GM12891 (cell line): ENCODE measurements at regions not wholly inside any gene's neighbourhood (a gene's known extent, or its start where the extent isn't known, plus 50 kb on each side); places are given as distances from the start of the nearest gene placed in this dataset.

Experiments used
- DNase-seq: peaks from one replicate; pipeline ENCODE4 v3.0.0; 2011; ENCODE audit warnings: low spot score; ENCODE audit not compliant: insufficient read length
- FAIRE-seq: peaks from 2 replicates; lab custom pipeline; 2011; peaks lifted over from hg19 to GRCh38; lab: Jason Lieb, UNC
- PAX5 ChIP-seq: IDR thresholded peaks from 2 replicates; pipeline ENCODE4 v1.6.1; 2011; ENCODE audit warnings: low read length, moderate library complexity, mild to moderate bottlenecking; ENCODE audit not compliant: insufficient read depth, severe bottlenecking
- POLR2A ChIP-seq: IDR thresholded peaks from 2 replicates; pipeline ENCODE4 v1.6.1; 2011; ENCODE audit warnings: low read depth, low read length, control low read depth
- POLR2AphosphoS5 ChIP-seq: IDR thresholded peaks from 2 replicates; pipeline ENCODE4 v1.6.1; 2011; ENCODE audit warnings: low read depth, low read length, control low read depth
- POU2F2 ChIP-seq: IDR thresholded peaks from 2 replicates; pipeline ENCODE4 v1.6.1; 2011; ENCODE audit warnings: low read depth, mild to moderate bottlenecking, control low read depth, low read length, moderate library complexity
- SPI1 ChIP-seq: IDR thresholded peaks from 2 replicates; pipeline ENCODE4 v1.6.1; 2011; ENCODE audit warnings: low read depth, low read length, control low read depth
- TAF1 ChIP-seq: IDR thresholded peaks from 2 replicates; pipeline ENCODE4 v1.6.1; 2011; ENCODE audit warnings: low read depth, low read length, control low read depth

DNA sequence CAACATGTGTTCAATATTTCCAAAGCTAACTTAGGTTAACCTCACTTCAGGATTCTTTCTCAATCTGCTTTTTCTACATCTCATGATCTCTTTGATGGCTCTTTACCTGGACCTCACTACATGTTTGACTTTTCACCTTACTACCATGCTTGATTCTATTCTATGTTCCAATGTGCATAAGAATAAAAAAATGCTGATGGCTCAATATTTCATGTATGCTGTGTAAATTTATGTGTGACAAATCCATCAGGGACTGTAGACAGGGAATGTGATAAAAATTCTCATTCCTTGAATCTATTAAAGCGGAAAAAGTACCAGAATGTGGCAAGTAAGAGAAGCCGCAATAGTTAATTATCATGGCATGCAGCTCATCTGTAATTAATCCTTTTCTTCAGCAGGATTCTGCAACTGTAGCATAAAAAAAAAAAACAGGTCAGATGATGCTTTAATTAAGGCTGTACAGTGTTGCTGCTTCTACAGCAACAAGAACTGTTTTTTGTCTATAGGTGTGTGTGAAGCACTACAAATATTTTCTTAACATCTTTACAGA is 276.9 kb upstream of the PRKD1 start:
- DNase-seq (no peak), FAIRE-seq (no peak)
- TF ChIP-seq POLR2AphosphoS5, result no peak
- no peak for TF ChIP-seq SPI1
- no peak for TF ChIP-seq POLR2A
- no peak for TF ChIP-seq PAX5
- no peak for TF ChIP-seq TAF1
- TF ChIP-seq POU2F2, result no peak

DNA sequence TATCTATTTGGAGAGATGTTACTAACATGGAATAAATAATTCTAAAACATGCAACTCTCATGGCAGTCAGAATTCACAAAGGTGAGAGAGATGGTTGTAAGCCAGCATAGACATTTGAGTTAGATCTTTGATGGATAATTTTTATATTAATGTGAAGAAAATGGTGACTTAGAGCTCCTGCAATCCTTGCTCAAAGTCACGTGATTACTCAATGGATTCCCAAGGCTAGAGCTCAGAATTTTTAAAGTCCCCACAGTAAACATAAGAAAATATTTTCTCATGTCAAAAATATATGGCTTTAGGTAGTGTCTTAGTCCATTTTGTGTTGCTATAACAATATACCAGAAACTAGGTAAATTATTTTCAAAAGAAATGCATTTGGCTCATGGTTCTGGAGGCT is 281.5 kb upstream of the PRKD1 start:
- DNase-seq, result no peak
- no peak for FAIRE-seq
- TF ChIP-seq POU2F2 (no peak), POLR2A (no peak), POLR2AphosphoS5 (no peak), SPI1 (no peak), TAF1 (no peak), PAX5 (no peak)

DNA sequence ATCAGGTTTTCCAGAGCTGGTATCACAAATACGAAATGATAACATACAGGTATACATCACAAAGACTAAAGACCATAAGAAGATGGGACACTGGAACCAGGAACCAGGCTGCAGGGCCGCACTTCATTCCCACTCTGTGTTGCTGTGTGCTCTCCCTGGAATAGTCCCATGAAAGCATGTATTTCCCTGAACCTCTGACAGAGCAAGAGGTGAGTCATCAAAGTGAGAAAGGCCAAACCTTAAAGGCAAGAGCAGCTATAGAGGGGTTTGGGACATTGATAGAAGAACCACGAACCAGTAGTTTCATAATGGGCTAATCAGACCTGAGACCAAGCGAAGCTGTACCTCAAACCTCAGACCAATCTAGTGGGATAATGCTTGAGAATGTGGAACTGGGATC is 283.0 kb upstream of the PRKD1 start:
- TF ChIP-seq SPI1, result no peak
- TF ChIP-seq POLR2A, result no peak
- no peak for TF ChIP-seq TAF1
- no peak for TF ChIP-seq PAX5
- TF ChIP-seq POU2F2, result no peak
- TF ChIP-seq POLR2AphosphoS5, result no peak
- FAIRE-seq (no peak), DNase-seq (no peak)

DNA sequence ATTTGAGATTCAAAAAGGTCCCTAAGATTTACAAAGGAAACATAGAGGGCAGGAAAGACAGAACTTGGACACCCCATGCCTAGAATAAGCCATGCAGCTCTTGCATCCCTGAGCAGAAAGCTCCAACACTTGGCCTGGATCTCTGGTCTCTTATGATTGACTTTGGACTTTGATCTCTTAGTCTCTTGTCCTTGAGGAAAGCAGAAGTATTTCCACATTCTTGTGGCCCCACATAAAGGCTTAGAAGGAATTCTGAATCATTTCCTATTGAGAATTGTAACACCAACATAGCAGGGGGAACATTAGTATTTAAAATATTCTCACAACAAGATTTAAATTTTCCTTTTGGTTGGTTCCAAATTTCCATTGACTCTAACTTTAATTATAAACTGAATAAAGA is 283.7 kb upstream of the PRKD1 start:
- DNase-seq (no peak), FAIRE-seq (no peak)
- TF ChIP-seq POU2F2, result no peak
- no peak for TF ChIP-seq POLR2AphosphoS5
- no peak for TF ChIP-seq POLR2A
- TF ChIP-seq PAX5, result no peak
- TF ChIP-seq TAF1, result no peak
- no peak for TF ChIP-seq SPI1

DNA sequence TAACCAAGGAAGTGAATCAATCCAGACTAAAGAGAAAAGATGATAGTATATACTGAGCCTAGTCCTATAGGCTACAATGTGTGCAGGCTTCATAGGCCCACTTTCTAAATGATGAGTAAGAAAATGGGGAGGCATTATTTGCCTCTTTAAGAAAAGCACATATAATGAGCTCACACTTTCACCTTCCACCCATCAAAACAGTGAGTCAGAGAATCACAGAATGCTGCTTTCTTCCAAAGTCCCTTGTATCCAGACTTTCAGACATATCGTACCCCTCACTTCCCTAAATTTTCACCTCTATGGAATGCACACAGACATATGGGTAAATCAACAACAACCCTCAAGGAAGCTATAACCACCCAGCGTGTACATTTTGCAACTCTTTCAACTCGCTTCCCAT is 286.4 kb upstream of the PRKD1 start:
- DNase-seq (no peak), FAIRE-seq (no peak)
- TF ChIP-seq POLR2A, result no peak
- no peak for TF ChIP-seq PAX5
- TF ChIP-seq TAF1, result no peak
- no peak for TF ChIP-seq POU2F2
- TF ChIP-seq POLR2AphosphoS5, result no peak
- no peak for TF ChIP-seq SPI1

DNA sequence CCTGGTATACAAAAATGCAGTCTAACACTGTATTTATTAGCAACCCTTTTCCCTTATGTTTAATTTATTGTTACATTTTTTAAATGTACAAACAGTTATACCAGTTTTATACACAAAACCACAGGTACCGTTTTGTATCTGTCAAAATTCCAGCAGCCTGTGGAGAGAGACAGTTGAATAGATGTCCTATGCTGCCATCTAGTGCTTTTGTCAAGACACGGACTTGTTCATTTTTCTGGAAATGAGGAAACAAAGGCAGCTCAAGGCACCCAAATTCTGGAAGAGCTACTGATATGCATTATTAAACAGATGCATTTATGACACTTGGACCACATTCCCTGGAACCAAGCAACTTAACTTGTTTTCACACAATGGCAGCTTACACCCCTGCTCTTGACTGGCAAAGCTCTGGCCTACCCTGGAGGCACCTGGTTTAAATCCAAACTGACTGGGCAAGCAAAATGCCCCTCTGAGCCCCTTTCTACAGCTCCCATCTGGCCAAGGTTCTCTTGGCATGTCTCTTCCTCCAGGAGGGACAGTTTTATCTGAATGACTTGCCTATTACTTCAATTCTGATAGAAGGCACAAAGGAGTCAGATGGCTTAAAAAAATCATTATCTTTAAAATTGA is 286.9 kb upstream of the PRKD1 start:
- peak; percentile 38 for FAIRE-seq
- no peak for TF ChIP-seq TAF1
- no peak for TF ChIP-seq PAX5
- TF ChIP-seq POU2F2, result no peak
- TF ChIP-seq POLR2A, result no peak
- TF ChIP-seq SPI1, result no peak
- no peak for TF ChIP-seq POLR2AphosphoS5
- no peak for DNase-seq

DNA sequence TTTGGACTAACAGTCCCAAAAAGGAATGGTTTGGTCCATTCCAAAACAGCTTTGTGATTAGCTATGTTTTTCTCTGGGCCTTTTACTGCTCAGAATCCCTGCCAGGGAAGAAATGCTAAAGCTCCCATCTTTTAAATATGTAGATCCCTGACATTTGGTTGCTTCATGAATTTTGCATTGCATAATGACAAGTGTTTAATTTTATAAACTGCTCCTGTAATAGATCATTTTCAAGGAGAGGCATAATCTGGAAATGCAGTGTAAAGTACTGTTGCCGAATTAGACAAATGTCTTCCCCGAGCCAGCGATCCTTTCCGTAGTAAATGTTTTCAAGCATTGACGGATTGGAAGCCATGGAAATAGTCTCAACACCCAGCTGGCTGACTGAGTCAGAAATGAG is 291.3 kb upstream of the PRKD1 start:
- TF ChIP-seq POLR2AphosphoS5, result no peak
- no peak for FAIRE-seq
- DNase-seq, result no peak

DNA sequence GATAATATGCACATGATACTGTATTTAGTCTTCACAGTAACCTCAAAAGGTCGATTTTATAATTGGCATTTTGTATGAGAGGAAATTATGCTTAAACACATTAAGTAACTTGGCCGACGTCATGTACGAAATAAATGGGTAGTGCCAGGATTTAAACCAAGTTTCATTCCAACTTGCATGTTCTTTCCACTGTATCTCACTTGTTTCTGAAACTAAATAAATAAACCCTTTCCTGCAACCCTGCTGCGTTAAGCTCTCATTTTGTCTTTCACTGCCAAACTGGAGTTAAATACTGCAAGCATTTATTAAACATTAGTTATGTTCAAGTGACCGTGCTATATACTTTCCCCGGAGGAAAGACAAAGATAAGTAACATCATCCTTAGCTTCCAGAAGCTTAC is 293.9 kb upstream of the PRKD1 start:
- TF ChIP-seq POLR2A (no peak), POLR2AphosphoS5 (no peak), PAX5 (no peak), SPI1 (no peak), POU2F2 (no peak), TAF1 (no peak)
- DNase-seq (no peak), FAIRE-seq (no peak)

DNA sequence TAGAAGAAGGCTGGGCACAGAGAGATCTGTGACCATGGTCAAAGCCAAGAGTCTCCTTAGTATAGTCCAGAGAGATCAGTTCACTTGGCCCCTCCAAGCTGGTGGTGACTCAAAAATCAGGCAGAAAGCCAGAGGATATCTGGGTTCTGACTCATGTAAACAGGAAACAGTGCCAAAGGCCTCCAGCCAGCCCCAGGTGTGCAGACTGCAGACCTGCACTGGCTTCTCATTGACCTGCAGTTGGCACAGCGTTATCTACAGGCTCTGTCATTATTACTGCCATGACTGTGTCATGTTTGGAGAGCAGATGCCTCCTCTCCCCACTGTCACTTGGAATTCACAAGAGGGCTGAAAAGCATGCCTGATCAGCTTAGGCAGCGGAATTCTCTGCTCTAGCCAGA is 295.7 kb upstream of the PRKD1 start:
- TF ChIP-seq SPI1 (no peak), POLR2AphosphoS5 (no peak), TAF1 (no peak)
- FAIRE-seq, result no peak
- no peak for DNase-seq

DNA sequence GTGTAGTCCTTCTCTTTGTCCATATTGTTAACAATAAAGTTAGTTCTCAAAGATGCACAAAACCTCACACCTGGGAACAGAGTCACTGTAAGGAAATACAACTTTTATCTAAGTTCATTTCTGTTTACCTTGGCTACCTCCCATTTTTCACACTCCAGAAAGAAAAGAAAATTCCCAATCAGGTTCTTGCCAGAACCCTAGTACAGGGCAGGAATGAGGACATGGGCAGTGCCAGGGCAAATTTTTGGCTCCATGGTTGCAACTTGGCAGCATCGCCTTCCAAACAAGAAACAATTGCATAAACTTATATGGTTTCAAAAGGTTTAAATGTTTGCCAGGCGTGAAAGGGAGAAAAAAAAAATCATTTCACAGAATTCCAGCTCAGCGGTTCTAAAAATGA is 296.3 kb upstream of the PRKD1 start:
- no peak for DNase-seq
- FAIRE-seq, result no peak
- TF ChIP-seq POU2F2 (no peak), POLR2A (no peak), PAX5 (no peak), TAF1 (no peak), SPI1 (no peak), POLR2AphosphoS5 (no peak)

DNA sequence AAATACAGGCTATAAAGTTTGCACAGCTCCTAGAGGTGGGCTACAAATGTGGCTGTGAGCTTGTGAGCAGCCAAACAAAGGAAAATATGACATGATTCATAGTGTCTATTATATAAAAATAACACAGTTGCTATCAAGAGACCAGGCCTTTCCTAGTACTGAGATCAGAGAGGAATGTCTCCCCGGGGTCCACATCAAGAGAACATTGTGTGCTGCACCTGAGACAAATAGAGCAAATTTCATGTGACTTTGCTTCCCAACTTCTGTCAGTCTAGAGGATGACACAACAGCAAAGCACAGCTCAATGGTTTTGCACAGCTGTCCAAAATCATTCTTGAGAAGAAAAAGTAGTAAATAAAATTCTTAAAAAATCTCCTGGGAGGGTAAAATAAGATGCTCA is 297.5 kb upstream of the PRKD1 start:
- TF ChIP-seq POLR2AphosphoS5, result no peak
- TF ChIP-seq POU2F2, result no peak
- TF ChIP-seq SPI1, result no peak
- TF ChIP-seq PAX5, result no peak
- TF ChIP-seq TAF1, result no peak
- TF ChIP-seq POLR2A, result no peak
- no peak for FAIRE-seq
- DNase-seq, result no peak
